Esophagus squamous epithelium (tissue), 4 donors: ENCODE measurements at regions not wholly inside any gene's neighbourhood (a gene's known extent, or its start where the extent isn't known, plus 50 kb on each side); places are given as distances from the start of the nearest gene placed in this dataset.

Experiments
- POLR2A ChIP-seq, 4 donors: fragments of 450-650 bp; IDR thresholded peaks; one replicate each; pipeline ENCODE4 v1.6.1; 2017; ENCODE audit warnings: antibody characterized with exemption in 4 of 4, mild to moderate bottlenecking in 4 of 4, moderate library complexity in 3 of 4
- TF ChIP-seq, protein P1 (sequence below), 6 experiments: fragments of 450-650 bp in 4 of 6; fragments of 200-600 bp in 2 of 6; sonication (generic) in 2 of 6; IDR thresholded peaks; one replicate each; pipeline ENCODE4 v1.5.1; 2016 to 2019; ENCODE audit warnings: antibody characterized with exemption in 6 of 6, mild to moderate bottlenecking in 4 of 6, moderate library complexity in 4 of 6

DNA sequence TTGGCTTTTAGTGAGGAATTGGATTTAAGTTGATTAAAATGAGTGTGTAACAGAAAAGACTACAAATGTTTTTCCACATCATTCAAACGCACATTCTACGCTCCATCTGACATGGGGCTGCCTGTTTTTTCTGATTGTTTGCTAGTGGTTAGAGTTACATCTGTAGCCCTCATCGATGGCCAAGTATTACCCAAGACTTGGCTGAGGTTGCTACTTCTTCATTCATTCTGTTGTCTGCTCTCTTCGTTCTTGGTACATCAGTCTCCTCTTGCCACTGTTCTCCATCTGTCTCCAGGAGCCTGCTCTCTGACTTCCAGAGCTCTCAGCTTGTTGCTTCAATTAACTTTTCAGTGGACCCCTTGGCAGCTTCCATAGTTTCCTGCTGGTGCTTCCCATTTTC lies 1844.6 kb upstream of the TENM3 start:
- TF ChIP-seq, protein P1, sequence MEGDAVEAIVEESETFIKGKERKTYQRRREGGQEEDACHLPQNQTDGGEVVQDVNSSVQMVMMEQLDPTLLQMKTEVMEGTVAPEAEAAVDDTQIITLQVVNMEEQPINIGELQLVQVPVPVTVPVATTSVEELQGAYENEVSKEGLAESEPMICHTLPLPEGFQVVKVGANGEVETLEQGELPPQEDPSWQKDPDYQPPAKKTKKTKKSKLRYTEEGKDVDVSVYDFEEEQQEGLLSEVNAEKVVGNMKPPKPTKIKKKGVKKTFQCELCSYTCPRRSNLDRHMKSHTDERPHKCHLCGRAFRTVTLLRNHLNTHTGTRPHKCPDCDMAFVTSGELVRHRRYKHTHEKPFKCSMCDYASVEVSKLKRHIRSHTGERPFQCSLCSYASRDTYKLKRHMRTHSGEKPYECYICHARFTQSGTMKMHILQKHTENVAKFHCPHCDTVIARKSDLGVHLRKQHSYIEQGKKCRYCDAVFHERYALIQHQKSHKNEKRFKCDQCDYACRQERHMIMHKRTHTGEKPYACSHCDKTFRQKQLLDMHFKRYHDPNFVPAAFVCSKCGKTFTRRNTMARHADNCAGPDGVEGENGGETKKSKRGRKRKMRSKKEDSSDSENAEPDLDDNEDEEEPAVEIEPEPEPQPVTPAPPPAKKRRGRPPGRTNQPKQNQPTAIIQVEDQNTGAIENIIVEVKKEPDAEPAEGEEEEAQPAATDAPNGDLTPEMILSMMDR (IDR thresholded peaks at IDR 0.05) = no peak
- no peak for TF ChIP-seq POLR2A (IDR thresholded peaks at IDR 0.05)
